Calu3 (cell line): ENCODE measurements at regions not wholly inside any gene's neighbourhood (a gene's known extent, or its start where the extent isn't known, plus 50 kb on each side); places are given as distances from the start of the nearest gene placed in this dataset.
"Not testable (repeated sequence)": the region's sequence is repeated elsewhere in the genome, so short reads cannot be mapped to it uniquely, and the experiment has no call there.

Source experiments
- BruUV-seq: library from RNA; stranded (reverse); fragments of 400-500 nt; replicated peaks from 2 replicates; lab custom pipeline; 2021; lab: Mats Ljungman, UMichigan
- CTCF ChIA-PET: fragments of 300-600 bp; sonication (Branson Sonifier 250); formaldehyde crosslinking; loops from one replicate; lab custom pipeline; 2022; ENCODE audit warnings: antibody characterized with exemption; lab: Charles Lee
- DNase-seq: peaks from one replicate; pipeline ENCODE4 v3.0.0; 2022
- H3K27ac Mint-ChIP-seq: one replicate; pipeline ENCODE4 v1.8.0; 2022; ENCODE audit warnings: mixed read lengths; ENCODE audit not compliant: unreplicated experiment
- H3K27me3 Mint-ChIP-seq: one replicate; pipeline ENCODE4 v1.8.0; 2022; ENCODE audit warnings: mixed read lengths; ENCODE audit not compliant: unreplicated experiment
- H3K36me3 Mint-ChIP-seq: one replicate; pipeline ENCODE4 v1.8.0; 2022; ENCODE audit warnings: mild to moderate bottlenecking, moderate library complexity, mixed read lengths; ENCODE audit not compliant: insufficient read depth, unreplicated experiment
- H3K4me1 Mint-ChIP-seq: one replicate; pipeline ENCODE4 v1.8.0; 2022; ENCODE audit warnings: mild to moderate bottlenecking, low read depth, mixed read lengths; ENCODE audit not compliant: unreplicated experiment
- H3K4me3 Mint-ChIP-seq: one replicate; pipeline ENCODE4 v1.8.0; 2022; ENCODE audit warnings: mild to moderate bottlenecking, low read depth, moderate library complexity, mixed read lengths; ENCODE audit not compliant: unreplicated experiment
- H3K9me3 Mint-ChIP-seq: one replicate; pipeline ENCODE4 v1.8.0; 2022; ENCODE audit warnings: low read depth, mixed read lengths; ENCODE audit not compliant: unreplicated experiment
- intact Hi-C: fragments of 100-400 bp; cut with micrococcal nuclease; formaldehyde crosslinking; loops from one replicate; pipeline ENCODE4 v1.10.0; 2022; ENCODE audit not compliant: unreplicated experiment
- TF ChIP-seq, protein P1 (sequence below): fragments of 200-600 bp; IDR thresholded peaks from one replicate; pipeline ENCODE4 v1.8.0; 2022; ENCODE audit warnings: antibody characterized with exemption; ENCODE audit not compliant: unreplicated experiment

DNA sequence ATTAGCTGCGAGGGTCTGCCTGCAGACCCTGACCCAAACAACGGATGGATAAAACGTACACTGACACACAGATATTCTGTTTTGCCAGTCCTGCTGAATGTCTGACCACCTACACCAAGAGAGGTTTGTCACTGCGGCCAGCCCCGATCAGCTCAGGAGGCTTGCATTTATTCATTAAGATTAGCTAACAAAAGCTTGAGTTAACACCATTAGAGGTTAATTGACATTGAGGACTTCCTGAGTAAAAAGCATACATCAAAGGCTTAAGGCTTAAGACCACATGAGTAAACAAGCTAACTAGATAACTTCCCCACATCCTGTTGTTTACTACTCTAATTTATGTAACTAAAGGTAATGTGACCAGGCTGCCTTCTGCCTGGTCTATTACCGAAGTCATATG, 198.1 kb upstream of the TRPC7 start:
- DNase-seq: no peak
- H3K27ac Mint-ChIP-seq: no peak overlapping the region
- TF ChIP-seq, protein P1, sequence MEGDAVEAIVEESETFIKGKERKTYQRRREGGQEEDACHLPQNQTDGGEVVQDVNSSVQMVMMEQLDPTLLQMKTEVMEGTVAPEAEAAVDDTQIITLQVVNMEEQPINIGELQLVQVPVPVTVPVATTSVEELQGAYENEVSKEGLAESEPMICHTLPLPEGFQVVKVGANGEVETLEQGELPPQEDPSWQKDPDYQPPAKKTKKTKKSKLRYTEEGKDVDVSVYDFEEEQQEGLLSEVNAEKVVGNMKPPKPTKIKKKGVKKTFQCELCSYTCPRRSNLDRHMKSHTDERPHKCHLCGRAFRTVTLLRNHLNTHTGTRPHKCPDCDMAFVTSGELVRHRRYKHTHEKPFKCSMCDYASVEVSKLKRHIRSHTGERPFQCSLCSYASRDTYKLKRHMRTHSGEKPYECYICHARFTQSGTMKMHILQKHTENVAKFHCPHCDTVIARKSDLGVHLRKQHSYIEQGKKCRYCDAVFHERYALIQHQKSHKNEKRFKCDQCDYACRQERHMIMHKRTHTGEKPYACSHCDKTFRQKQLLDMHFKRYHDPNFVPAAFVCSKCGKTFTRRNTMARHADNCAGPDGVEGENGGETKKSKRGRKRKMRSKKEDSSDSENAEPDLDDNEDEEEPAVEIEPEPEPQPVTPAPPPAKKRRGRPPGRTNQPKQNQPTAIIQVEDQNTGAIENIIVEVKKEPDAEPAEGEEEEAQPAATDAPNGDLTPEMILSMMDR: no peak
- H3K27me3 Mint-ChIP-seq: peaks cover 57% of the 10 kb centered on the region
- H3K36me3 Mint-ChIP-seq: no peaks in the 10 kb centered on the region
- no TSS peak for BruUV-seq
- CTCF ChIA-PET: no interaction called here
- H3K4me3 Mint-ChIP-seq: no peak overlapping the region
- no peaks in the 10 kb centered on the region for H3K4me1 Mint-ChIP-seq
- no peaks in the 10 kb centered on the region for H3K9me3 Mint-ChIP-seq
- intact Hi-C loops: no loop called here

DNA sequence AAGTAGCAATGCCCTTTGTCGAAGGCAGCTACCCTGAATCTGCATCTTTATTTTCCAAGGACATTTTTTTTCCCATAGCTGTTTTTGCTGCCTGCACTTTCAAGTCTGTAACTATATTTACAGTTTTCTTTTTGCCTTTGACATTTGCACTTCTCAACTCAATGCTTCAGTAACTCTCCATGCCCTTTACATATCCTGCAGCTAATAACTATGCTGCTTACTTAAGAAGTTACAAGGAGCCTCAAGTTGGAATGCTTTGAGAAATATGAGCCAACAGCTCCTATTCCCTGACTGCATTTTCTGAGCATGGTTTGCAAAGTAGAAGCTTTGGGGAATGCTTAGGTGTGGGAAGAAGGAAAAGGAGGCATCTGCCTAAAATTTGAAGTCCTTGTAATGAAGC, 194.8 kb upstream of the TRPC7 start:
- Mint-ChIP-seq H3K9me3 (no peaks in the 10 kb centered on the region), H3K4me3 (no peak overlapping the region), H3K4me1 (no peaks in the 10 kb centered on the region), H3K27me3 (peaks cover 52% of the 10 kb centered on the region), H3K27ac (no peak overlapping the region), H3K36me3 (no peaks in the 10 kb centered on the region)
- intact Hi-C loops: no loop called here
- CTCF ChIA-PET: no interaction called here
- no peak for DNase-seq
- BruUV-seq: no TSS peak
- TF ChIP-seq, protein P1: no peak

DNA sequence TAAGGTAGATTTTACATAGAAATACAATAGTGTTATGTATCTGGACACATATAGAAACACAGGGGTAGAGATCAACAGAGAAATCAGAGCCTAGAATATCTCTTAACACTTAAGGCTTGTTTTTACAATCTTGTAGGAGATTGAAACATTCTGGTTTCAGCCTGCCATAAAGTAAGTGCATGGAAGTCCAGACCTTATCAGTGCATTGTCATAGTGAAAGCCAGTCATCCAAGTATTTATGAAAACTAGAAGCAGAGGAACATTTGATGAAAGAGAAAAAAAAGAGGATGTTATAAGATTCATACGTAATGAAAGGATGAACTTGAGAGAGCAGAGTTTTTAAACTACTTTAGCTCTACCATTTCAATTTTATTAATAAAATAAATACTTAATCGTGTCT, 194.3 kb upstream of the TRPC7 start:
- DNase-seq: no peak
- H3K4me3 Mint-ChIP-seq: no peak overlapping the region
- TF ChIP-seq, protein P1: no peak
- no peak overlapping the region for H3K27ac Mint-ChIP-seq
- intact Hi-C loops: no loop called here
- no peaks in the 10 kb centered on the region for H3K4me1 Mint-ChIP-seq
- peaks cover 53% of the 10 kb centered on the region for H3K27me3 Mint-ChIP-seq
- no TSS peak for BruUV-seq
- peaks cover 2% of the 10 kb centered on the region for H3K9me3 Mint-ChIP-seq
- CTCF ChIA-PET: no interaction called here
- no peaks in the 10 kb centered on the region for H3K36me3 Mint-ChIP-seq

DNA sequence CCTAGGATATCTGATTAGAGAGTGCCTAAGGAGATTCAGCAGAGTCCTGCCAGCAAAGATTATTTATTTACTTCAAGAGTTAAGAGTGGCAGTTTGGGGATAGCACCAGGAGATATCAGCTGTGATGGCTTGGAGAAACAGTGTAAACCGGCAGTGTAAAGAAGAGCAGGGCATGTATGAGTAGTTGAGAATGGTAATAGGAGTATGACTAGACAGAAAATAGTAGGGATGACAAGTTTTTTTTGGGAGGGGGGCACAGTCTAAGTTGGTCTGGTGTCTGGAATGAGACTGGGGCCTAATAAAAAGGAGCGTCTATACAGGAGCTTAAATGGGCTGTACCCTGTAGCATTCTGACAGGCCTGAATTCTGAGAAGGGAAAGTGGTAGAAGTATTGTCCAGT, 181.8 kb upstream of the TRPC7 start:
- DNase-seq, intact Hi-C loops, H3K4me1 Mint-ChIP-seq, BruUV-seq, CTCF ChIA-PET, H3K36me3 Mint-ChIP-seq, H3K4me3 Mint-ChIP-seq, H3K27ac Mint-ChIP-seq, H3K9me3 Mint-ChIP-seq: not testable (repeated sequence)
- peaks cover 67% of the 10 kb centered on the region for H3K27me3 Mint-ChIP-seq

DNA sequence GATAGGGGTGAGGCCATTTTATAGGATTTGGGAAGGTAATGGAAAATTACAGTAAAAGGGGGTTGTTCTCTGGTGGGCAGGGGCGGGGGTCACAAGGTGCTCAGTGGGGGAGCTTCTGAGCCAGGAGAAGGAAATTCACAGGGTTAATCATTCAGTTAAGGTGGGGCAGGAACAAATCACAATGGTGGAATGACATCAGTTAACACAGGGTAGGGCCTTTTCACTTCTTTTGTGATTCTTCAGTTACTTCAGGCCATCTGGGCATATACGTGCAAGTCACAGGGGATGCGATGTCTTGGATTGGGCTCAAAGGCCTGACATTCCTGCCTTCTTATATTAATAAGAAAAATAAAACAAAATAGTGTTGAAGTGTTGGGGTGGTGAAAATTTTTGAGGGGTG, 181.1 kb upstream of the TRPC7 start:
- peaks cover 73% of the 10 kb centered on the region for H3K27me3 Mint-ChIP-seq
- BruUV-seq, H3K9me3 Mint-ChIP-seq, CTCF ChIA-PET, H3K27ac Mint-ChIP-seq, H3K4me1 Mint-ChIP-seq, intact Hi-C loops, DNase-seq, H3K4me3 Mint-ChIP-seq, H3K36me3 Mint-ChIP-seq: not testable (repeated sequence)

DNA sequence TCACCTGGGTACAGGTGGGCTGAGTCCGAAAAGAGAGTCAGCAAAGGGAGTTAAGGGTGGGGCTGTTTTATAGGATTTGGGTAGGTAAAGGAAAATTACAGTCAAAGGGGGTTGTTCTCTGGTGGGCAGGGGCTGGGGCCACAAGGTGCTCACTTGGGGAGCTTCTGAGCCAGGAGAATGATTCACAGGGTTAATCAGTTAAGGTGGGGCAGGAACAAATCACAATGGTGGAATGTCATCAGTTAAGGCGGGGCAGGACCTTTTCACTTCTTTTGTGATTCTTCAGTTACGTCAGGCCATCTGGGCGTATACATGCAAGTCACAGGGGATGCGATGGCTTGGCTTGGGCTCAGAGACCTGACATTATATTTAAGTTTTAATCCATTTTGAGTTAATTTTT, 179.7 kb upstream of the TRPC7 start:
- H3K4me3 Mint-ChIP-seq, CTCF ChIA-PET, H3K27ac Mint-ChIP-seq, H3K9me3 Mint-ChIP-seq, DNase-seq, H3K4me1 Mint-ChIP-seq, intact Hi-C loops, H3K36me3 Mint-ChIP-seq, BruUV-seq: not testable (repeated sequence)
- H3K27me3 Mint-ChIP-seq: peaks cover 70% of the 10 kb centered on the region
